ENCODE measurements at regions not wholly inside any gene's neighbourhood (a gene's known extent, or its start where the extent isn't known, plus 50 kb on each side); places are given as distances from the start of the nearest gene placed in this dataset.

DNA sequence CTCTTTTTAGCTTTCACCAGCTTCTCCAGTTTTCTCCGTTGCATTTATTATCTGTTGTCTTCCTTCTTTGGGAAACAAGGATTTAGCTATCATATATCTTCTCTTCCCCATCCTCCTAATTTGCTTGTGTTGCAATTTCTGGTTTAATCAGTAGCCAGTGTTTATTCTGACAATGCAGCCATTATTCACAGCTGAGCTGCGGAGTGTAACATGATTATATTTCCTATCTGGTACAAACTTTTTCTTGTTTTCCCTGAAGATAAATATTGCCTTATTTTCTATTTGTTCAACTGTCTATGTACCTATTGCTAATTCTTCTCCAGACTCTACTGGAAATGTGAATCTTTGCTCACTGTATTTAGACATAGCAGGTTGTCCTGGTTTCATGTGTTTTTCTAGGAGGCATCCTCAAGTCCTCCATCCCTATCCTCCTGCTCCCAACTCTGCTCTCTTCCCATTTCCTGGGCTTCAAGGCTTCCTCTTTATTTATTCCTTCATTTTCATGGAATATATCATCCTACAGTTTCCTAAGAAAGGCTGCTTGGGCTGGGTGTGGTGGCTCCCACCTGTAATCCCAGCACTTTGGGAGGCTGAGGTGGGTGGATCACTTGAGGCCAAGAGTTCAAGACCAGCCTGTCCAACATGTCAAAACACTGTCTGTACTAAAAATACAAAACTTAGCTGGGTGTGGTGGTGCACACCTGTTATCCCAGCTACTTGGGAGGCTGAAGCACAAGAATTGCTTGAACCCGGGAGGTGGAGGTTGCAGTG is 72.4 kb upstream of the KDM7A start (continued):
- TF ChIP-seq, protein P1, sequence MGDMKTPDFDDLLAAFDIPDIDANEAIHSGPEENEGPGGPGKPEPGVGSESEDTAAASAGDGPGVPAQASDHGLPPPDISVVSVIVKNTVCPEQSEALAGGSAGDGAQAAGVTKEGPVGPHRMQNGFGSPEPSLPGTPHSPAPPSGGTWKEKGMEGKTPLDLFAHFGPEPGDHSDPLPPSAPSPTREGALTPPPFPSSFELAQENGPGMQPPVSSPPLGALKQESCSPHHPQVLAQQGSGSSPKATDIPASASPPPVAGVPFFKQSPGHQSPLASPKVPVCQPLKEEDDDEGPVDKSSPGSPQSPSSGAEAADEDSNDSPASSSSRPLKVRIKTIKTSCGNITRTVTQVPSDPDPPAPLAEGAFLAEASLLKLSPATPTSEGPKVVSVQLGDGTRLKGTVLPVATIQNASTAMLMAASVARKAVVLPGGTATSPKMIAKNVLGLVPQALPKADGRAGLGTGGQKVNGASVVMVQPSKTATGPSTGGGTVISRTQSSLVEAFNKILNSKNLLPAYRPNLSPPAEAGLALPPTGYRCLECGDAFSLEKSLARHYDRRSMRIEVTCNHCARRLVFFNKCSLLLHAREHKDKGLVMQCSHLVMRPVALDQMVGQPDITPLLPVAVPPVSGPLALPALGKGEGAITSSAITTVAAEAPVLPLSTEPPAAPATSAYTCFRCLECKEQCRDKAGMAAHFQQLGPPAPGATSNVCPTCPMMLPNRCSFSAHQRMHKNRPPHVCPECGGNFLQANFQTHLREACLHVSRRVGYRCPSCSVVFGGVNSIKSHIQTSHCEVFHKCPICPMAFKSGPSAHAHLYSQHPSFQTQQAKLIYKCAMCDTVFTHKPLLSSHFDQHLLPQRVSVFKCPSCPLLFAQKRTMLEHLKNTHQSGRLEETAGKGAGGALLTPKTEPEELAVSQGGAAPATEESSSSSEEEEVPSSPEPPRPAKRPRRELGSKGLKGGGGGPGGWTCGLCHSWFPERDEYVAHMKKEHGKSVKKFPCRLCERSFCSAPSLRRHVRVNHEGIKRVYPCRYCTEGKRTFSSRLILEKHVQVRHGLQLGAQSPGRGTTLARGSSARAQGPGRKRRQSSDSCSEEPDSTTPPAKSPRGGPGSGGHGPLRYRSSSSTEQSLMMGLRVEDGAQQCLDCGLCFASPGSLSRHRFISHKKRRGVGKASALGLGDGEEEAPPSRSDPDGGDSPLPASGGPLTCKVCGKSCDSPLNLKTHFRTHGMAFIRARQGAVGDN (CRISPR knock-in tag; IDR thresholded peaks at IDR 0.05), result no peak
- no peak for TF ChIP-seq SYNCRIP (IDR thresholded peaks at IDR 0.05; ENCODE audit: insufficient read depth, low read depth, low read length)
- TF ChIP-seq FOXJ3 (CRISPR knock-in tag; IDR thresholded peaks at IDR 0.05; ENCODE audit: borderline replicate concordance), result peak; percentile 95; the same call in 1 of the 2 replicates
- TF ChIP-seq ZNF24 (IDR thresholded peaks at IDR 0.05), result no peak
- TF ChIP-seq JARID2 (CRISPR knock-in tag; IDR thresholded peaks at IDR 0.05; ENCODE audit: insufficient replicate concordance), result no peak
- TF ChIP-seq, protein P2, sequence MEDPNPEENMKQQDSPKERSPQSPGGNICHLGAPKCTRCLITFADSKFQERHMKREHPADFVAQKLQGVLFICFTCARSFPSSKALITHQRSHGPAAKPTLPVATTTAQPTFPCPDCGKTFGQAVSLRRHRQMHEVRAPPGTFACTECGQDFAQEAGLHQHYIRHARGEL (CRISPR knock-in tag; IDR thresholded peaks at IDR 0.05), result no peak
- 0 out of 2 replicates have a peak, but pooled peaks have one; percentile 16 for TF ChIP-seq ZNF501 (CRISPR knock-in tag; IDR thresholded peaks at IDR 0.05)
- no peak for TF ChIP-seq ZKSCAN5 (CRISPR knock-in tag; IDR thresholded peaks at IDR 0.05)
- TF ChIP-seq SRSF4 (IDR thresholded peaks at IDR 0.05; ENCODE audit: low read depth, low read length, poor library complexity, severe bottlenecking), result no peak
- TF ChIP-seq ZNF251 (CRISPR knock-in tag; IDR thresholded peaks at IDR 0.05), result no peak
- no peak for TF ChIP-seq ZNF337 (CRISPR knock-in tag; IDR thresholded peaks at IDR 0.05; ENCODE audit: borderline replicate concordance, low read depth)
- no peak for TF ChIP-seq NFRKB (IDR thresholded peaks at IDR 0.05)
- TF ChIP-seq MAFK (conservative IDR thresholded peaks at IDR 0.05 in 1 of 2, IDR thresholded peaks at IDR 0.05 in 1 of 2; ENCODE audit: low read length in 2 of 2), result peak; percentile 98 to 99
- TF ChIP-seq, protein P3, sequence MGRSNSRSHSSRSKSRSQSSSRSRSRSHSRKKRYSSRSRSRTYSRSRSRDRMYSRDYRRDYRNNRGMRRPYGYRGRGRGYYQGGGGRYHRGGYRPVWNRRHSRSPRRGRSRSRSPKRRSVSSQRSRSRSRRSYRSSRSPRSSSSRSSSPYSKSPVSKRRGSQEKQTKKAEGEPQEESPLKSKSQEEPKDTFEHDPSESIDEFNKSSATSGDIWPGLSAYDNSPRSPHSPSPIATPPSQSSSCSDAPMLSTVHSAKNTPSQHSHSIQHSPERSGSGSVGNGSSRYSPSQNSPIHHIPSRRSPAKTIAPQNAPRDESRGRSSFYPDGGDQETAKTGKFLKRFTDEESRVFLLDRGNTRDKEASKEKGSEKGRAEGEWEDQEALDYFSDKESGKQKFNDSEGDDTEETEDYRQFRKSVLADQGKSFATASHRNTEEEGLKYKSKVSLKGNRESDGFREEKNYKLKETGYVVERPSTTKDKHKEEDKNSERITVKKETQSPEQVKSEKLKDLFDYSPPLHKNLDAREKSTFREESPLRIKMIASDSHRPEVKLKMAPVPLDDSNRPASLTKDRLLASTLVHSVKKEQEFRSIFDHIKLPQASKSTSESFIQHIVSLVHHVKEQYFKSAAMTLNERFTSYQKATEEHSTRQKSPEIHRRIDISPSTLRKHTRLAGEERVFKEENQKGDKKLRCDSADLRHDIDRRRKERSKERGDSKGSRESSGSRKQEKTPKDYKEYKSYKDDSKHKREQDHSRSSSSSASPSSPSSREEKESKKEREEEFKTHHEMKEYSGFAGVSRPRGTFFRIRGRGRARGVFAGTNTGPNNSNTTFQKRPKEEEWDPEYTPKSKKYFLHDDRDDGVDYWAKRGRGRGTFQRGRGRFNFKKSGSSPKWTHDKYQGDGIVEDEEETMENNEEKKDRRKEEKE (IDR thresholded peaks at IDR 0.05), result no peak
- TF ChIP-seq RELA (CRISPR knock-in tag; IDR thresholded peaks at IDR 0.05), result no peak
- TF ChIP-seq AKNA (CRISPR knock-in tag; IDR thresholded peaks at IDR 0.05; ENCODE audit: borderline replicate concordance), result no peak
- no peak for TF ChIP-seq ZNF747 (CRISPR knock-in tag; IDR thresholded peaks at IDR 0.05; ENCODE audit: borderline replicate concordance)

Data from HepG2 (cell line).